ENCODE measurements at regions not wholly inside any gene's neighbourhood (a gene's known extent, or its start where the extent isn't known, plus 50 kb on each side); places are given as distances from the start of the nearest gene placed in this dataset.

GRCh38 chr7:46322937-46323336 lies 401.9 kb upstream of the IGFBP3 start:
- no peak for TF ChIP-seq EP300 (IDR thresholded peaks at IDR 0.05)
- no peak for TF ChIP-seq POLR2A (IDR thresholded peaks at IDR 0.05)
- TF ChIP-seq CTCF (IDR thresholded peaks at IDR 0.05): no peak
